ENCODE measurements at regions not wholly inside any gene's neighbourhood (a gene's known extent, or its start where the extent isn't known, plus 50 kb on each side); places are given as distances from the start of the nearest gene placed in this dataset.

GRCh38 chr9:78150983-78151356 lies 84.9 kb upstream of the CEP78 start:
- Histone ChIP-seq H3K4me2 (ENCODE audit: low read length) (no peak overlapping the region), H3K4me3 (replicated peaks in 1 of 2; ENCODE audit: low read depth in 1 of 2, low read length in 2 of 2) (no peak overlapping the region), H4K20me1 (ENCODE audit: insufficient read depth) (no peaks in the 10 kb centered on the region), H3K79me2 (ENCODE audit: insufficient read depth, low read length) (no peaks in the 10 kb centered on the region), H3K4me1 (ENCODE audit: control insufficient read depth in 1 of 2, insufficient read depth in 2 of 2, low read length in 2 of 2) (no peaks in the 10 kb centered on the region), H3K36me3 (ENCODE audit: control insufficient read depth in 1 of 2, insufficient read depth in 2 of 2, low read length in 2 of 2) (no peaks in the 10 kb centered on the region), H2AFZ (ENCODE audit: low read depth, low read length, poor library complexity, severe bottlenecking) (no peak overlapping the region), H3K27ac (ENCODE audit: low read depth, low read length) (no peak overlapping the region), H3K27me3 (ENCODE audit: insufficient read depth, low read length) (no peaks in the 10 kb centered on the region), H3K9ac (ENCODE audit: low read length) (no peak overlapping the region), H3K9me3 (ENCODE audit: control insufficient read depth in 1 of 2, insufficient read depth in 1 of 2, low read depth in 1 of 2, low read length in 2 of 2) (no peaks in the 10 kb centered on the region), H3K9me2 (ENCODE audit: insufficient read depth) (no peaks in the 10 kb centered on the region)
- ChIA-PET RAD21 (ENCODE audit: low non-redundant PET in 1 of 2, low total read pairs in 2 of 2, uncharacterized antibody in 2 of 2, unreplicated experiment in 2 of 2) (no interaction called here), POLR2A (no interaction called here), CTCF (no interaction called here)
- TF ChIP-seq JUND (IDR thresholded peaks at IDR 0.05) (no peak), EZH2 (IDR thresholded peaks at IDR 0.05) (no peak), CBX3 (IDR thresholded peaks at IDR 0.05; ENCODE audit: low read depth) (no peak), EZH2phosphoT487 (IDR thresholded peaks at IDR 0.05; ENCODE audit: borderline replicate concordance) (no peak), EGR1 (IDR thresholded peaks at IDR 0.05; ENCODE audit: low read depth) (no peak), ZBTB33 (IDR thresholded peaks at IDR 0.05; ENCODE audit: extremely low read depth, insufficient replicate concordance, low read length) (no peak), POLR2AphosphoS5 (IDR thresholded peaks at IDR 0.05; ENCODE audit: low read depth, low read length) (no peak), CTCF (IDR thresholded peaks at IDR 0.05 in 2 of 3, conservative IDR thresholded peaks at IDR 0.05 in 1 of 3; ENCODE audit: borderline replicate concordance in 1 of 3, insufficient read depth in 1 of 3, low read depth in 2 of 3, low read length in 2 of 3) (no peak), REST (IDR thresholded peaks at IDR 0.05; ENCODE audit: low read depth) (no peak)
- BruUV-seq (replicated peaks) = no TSS peak
- ATAC-seq (no peak), DNase-seq (ENCODE audit: low read depth, low spot score) (no peak)
- intact Hi-C loops (cut with micrococcal nuclease) = no loop called here

Data from HCT116 (cell line).